GM18508 (cell line): ENCODE measurements at regions not wholly inside any gene's neighbourhood (a gene's known extent, or its start where the extent isn't known, plus 50 kb on each side); places are given as distances from the start of the nearest gene placed in this dataset.

Source experiments
- ATAC-seq: cut with Tn5 transposase; IDR thresholded peaks from one replicate; pipeline ENCODE4 v1.9.1; 2021; ENCODE audit warnings: moderate number of reproducible peaks; ENCODE audit not compliant: insufficient read depth, unreplicated experiment

GRCh38 chrX:39631276-39632229 lies 466.2 kb downstream of the BCOR start:
- ATAC-seq, result no peak

- no peak for ATAC-seq
These were observed 464.5 kb downstream of the BCOR start for GRCh38 chrX:39633293-39633692.

- ATAC-seq, result no peak
These were observed 461.3 kb downstream of the BCOR start for GRCh38 chrX:39636481-39636880.

DNA sequence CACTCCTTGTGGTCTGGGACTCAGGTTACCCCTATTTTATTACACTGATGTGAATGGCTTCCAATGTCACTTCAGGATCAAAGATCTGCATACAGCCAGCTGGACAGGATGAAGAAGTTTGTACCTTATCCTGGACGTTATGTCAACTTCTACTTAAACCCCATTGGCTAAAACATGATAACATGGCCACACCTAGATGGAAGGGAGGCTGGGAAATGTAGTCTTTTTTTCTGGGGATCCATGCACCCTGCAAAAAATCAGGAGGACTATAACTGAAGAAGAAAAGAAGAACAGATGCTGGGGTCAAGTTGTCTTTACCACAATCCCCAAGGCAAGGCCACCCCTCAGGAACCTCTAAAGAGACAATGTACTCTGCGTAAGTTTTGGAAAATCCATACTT lies 459.2 kb downstream of the BCOR start:
- ATAC-seq, result no peak

GRCh38 chrX:39639871-39640270 lies 457.9 kb downstream of the BCOR start:
- no peak for ATAC-seq

GRCh38 chrX:39640866-39641265 lies 456.9 kb downstream of the BCOR start:
- ATAC-seq, result no peak

GRCh38 chrX:39642071-39642470 lies 455.7 kb downstream of the BCOR start:
- ATAC-seq, result no peak

GRCh38 chrX:39643550-39643949 lies 454.2 kb downstream of the BCOR start:
- no peak for ATAC-seq

- no peak for ATAC-seq
These were observed 452.4 kb downstream of the BCOR start for GRCh38 chrX:39645178-39645895.

- ATAC-seq, result no peak
These were observed 449.1 kb downstream of the BCOR start for GRCh38 chrX:39648548-39649254.

DNA sequence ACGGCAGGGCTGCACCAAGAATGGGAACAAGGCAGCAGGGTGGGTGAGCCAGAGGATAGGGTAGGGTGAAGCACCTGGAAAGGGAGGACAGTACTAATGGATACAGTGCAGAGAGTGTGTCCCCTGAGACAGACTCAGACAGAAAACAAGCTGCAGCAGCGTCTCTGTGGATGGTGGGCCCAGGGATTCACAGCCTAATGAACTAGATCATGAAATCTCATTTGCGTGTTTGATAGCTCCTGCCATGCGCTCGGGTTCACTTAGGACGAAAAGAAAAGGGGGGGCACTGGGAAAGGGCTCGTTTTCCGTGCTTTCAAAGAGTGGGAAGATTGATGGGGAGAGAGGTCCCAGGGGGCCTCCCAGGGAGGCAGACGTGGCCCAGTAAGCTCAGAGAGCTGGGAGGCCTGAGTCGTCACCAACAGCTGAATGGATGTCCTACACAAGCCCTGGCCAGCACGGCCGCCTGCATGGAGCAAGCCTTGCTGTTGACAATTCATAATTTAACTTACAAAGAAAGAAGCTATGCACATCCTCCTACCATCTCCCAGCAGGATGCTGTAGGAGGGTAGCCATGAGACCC lies 446.9 kb downstream of the BCOR start:
- ATAC-seq, result no peak

DNA sequence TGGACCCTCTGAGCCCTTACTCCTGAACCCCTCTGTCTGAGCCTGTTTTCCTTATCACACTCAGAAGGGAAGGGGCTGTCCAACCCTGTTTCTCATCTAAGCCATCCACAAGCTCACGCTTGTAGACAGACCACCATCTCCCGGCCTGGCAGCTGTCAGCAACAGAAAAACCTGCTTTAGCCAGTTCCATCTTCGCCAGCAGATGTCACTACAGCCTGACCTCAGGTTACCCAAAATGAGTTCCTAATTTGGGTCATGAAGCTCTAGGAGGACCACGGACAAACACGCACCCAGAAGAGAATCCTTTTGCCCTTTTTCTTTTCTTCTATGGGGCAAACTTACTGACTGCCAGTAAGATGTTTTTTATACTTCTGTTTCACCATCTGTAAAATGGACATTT lies 445.4 kb downstream of the BCOR start:
- ATAC-seq, result no peak

GRCh38 chrX:39653691-39654090 lies 444.1 kb downstream of the BCOR start:
- no peak for ATAC-seq

DNA sequence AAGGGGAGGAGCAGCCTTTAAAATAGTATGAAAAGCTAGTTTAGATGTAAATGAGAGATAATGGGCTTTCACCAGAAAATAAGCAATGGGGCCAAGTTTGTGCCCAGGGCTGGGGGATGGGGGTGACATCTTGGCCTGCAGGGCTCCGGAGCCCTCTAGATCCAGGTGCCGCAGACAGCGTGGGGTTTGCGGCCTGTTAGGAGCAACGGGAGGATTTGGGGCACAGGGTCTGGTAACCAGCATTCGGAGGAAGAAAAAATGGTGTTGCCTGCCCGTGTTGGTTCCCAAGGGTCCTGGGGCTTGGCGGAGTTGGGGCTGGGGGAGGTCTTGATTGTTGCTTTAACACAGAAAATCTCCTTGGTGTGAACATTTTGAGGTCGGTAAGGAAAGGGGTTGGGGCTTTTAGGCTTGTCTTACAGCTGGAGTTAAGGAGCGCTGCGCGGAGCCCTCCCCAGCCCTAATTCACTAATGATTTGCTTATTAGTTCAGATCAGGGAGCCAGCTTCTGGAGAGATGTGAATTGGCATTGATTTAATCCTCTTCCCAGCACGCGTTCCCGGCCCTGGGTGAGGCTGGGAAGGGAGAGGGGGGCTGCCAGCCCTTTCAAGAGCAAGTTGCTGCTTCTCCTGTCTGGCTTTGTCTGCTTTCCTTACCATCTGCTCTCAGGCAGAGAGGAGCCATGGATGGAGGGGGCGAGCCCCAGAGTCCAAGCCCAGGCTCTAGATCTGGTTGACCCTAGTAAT lies 443.4 kb downstream of the BCOR start:
- ATAC-seq, result no peak

DNA sequence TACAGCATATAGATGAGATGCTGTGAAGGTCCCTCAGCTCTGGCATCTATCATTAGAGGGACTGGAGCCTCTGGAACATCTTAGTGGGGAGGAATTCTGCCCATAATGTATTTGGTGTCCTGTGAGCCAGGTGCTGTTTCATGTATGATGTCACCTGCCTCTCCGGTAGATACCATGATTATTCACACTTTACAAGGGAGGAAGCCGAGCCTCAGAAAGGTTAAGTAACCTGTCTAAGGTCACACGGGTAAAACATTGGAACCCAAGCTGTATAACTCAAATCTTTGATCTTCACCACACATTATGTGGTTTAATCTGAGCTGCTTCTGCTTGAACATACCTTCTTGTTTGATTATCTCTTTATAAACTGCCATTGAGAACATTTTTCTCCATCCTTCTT lies 442.8 kb downstream of the BCOR start:
- ATAC-seq, result no peak

- no peak for ATAC-seq
These were observed 436.4 kb downstream of the BCOR start for GRCh38 chrX:39661116-39661907.

DNA sequence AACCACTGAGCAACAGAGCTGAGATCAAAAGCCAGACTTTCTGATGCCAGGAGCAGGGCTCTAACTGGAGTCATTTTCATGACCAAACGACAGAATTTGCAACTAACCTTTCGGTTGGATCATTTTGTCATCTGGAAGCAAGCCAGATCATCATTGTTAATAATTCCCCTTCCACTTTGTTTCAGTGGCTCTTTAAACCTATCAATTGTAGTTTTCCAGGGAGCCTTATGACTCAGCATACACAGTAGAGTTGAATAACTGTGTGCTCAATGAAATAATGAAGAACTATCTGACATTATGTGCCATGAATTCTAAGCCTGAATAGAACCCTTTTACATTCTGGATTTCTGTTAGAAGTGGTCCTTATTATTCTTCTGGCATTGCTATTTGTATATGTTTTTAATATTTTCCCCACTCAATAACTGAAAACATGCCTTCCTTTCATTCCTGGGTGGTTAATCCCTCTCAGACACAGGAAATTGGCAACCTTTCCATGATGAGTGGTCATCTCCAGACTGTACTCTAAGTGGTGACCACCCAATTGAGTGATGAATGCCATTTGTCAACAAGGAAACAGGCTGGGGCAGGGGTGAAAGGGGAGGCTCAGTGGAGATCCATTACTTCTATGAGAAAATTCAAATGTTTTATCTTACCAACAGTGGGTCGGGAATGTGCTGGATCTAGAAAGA lies 431.8 kb downstream of the BCOR start:
- ATAC-seq, result no peak

GRCh38 chrX:39667191-39667590 lies 430.6 kb downstream of the BCOR start:
- ATAC-seq, result no peak
